ENCODE measurements at regions not wholly inside any gene's neighbourhood (a gene's known extent, or its start where the extent isn't known, plus 50 kb on each side); places are given as distances from the start of the nearest gene placed in this dataset.
A peak's percentile ranks its signal among the peaks of the same experiment; 100 is the strongest.

GRCh38 chrX:68909945-68910344 lies 81.1 kb downstream of the EFNB1 start:
- no peak overlapping the region for H3K27ac ChIP-seq (ENCODE audit: low read depth, low read length, severe bottlenecking)
- H3K4me3 ChIP-seq (ENCODE audit: extremely low read depth, insufficient read depth, low read length, poor library complexity, severe bottlenecking), result no peak overlapping the region
- H3K9me3 ChIP-seq (ENCODE audit: control insufficient read depth, low read length), result no peaks in the 10 kb centered on the region
- peaks cover 13% of the 10 kb centered on the region for H3K4me1 ChIP-seq (ENCODE audit: control insufficient read depth, insufficient read depth, low read length, poor library complexity, severe bottlenecking)
- H3K36me3 ChIP-seq (ENCODE audit: control insufficient read depth, insufficient read depth, low read length), result no peaks in the 10 kb centered on the region
- WGBS, 2 experiments (ENCODE audit: insufficient coverage in 2 of 2), result no CpG with 5 or more reads among the region's 2 CpGs

- H3K27ac ChIP-seq (ENCODE audit: low read depth, low read length, severe bottlenecking), result no peak overlapping the region
- H3K36me3 ChIP-seq (ENCODE audit: control insufficient read depth, insufficient read depth, low read length), result no peaks in the 10 kb centered on the region
- 89 to 100% methylated on average over 2 to 3 of the region's 5 CpGs for WGBS, 2 experiments (ENCODE audit: insufficient coverage in 2 of 2)
- H3K4me1 ChIP-seq (ENCODE audit: control insufficient read depth, insufficient read depth, low read length, poor library complexity, severe bottlenecking), result no peaks in the 10 kb centered on the region
- no peak overlapping the region for H3K4me3 ChIP-seq (ENCODE audit: extremely low read depth, insufficient read depth, low read length, poor library complexity, severe bottlenecking)
- no peaks in the 10 kb centered on the region for H3K9me3 ChIP-seq (ENCODE audit: control insufficient read depth, low read length)
These were observed 79.2 kb downstream of the EFNB1 start for GRCh38 chrX:68908071-68908470.

DNA sequence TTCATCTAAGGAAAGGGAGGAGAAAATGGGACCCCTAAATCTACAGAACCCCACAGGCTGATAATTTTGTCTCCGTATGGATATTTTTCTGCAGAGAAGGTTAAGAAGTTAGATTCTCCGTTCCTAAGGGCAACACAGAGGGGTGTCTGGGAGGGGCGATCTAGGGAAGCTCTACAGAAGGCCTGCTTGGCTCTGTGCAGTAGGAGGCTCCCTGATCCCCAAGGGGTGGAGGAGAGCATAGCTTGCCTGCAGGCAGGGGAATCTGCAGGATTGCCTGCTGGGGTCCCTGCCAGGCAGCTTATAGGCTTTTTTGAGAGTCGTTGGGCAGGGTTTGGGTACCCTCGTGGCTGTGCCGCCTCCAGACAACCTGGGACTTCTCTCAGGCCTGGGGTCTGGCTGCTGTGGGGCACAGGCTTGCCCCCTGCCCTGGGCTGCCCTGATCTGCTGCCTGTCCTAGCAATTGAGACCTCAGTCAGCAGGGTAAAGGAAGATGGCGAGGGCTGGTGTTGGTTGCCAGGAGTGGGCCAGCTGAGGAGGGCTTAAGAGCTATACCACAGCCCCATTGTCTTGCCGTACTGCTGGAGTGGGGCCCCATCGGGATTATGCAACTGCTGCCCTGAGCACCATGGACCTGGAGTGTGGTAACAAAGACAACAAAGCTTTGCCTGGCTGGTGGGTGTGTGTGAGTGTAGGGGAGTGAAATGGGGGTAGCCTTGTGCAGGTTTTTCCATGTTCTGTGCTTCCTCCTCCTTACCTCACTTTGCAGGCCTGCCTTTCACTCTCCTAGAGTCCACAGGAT lies 74.1 kb downstream of the EFNB1 start:
- H3K4me1 ChIP-seq (ENCODE audit: control insufficient read depth, insufficient read depth, low read length, poor library complexity, severe bottlenecking), result no peaks in the 10 kb centered on the region
- no peaks in the 10 kb centered on the region for H3K9me3 ChIP-seq (ENCODE audit: control insufficient read depth, low read length)
- 53 to 67% methylated on average over 3 to 4 of the region's 9 CpGs for WGBS, 2 experiments (ENCODE audit: insufficient coverage in 2 of 2)
- H3K36me3 ChIP-seq (ENCODE audit: control insufficient read depth, insufficient read depth, low read length), result no peaks in the 10 kb centered on the region
- H3K27ac ChIP-seq (ENCODE audit: low read depth, low read length, severe bottlenecking), result no peak overlapping the region
- no peak overlapping the region for H3K4me3 ChIP-seq (ENCODE audit: extremely low read depth, insufficient read depth, low read length, poor library complexity, severe bottlenecking)

- Histone ChIP-seq H3K4me1 (ENCODE audit: control insufficient read depth, insufficient read depth, low read length, poor library complexity, severe bottlenecking) (no peaks in the 10 kb centered on the region), H3K4me3 (ENCODE audit: extremely low read depth, insufficient read depth, low read length, poor library complexity, severe bottlenecking) (no peak overlapping the region), H3K36me3 (ENCODE audit: control insufficient read depth, insufficient read depth, low read length) (no peaks in the 10 kb centered on the region), H3K9me3 (ENCODE audit: control insufficient read depth, low read length) (no peaks in the 10 kb centered on the region), H3K27ac (ENCODE audit: low read depth, low read length, severe bottlenecking) (no peak overlapping the region)
- no CpG with 5 or more reads among the region's 3 CpGs for WGBS, 2 experiments (ENCODE audit: insufficient coverage in 2 of 2)
These were observed 72.7 kb downstream of the EFNB1 start for GRCh38 chrX:68901519-68901918.

DNA sequence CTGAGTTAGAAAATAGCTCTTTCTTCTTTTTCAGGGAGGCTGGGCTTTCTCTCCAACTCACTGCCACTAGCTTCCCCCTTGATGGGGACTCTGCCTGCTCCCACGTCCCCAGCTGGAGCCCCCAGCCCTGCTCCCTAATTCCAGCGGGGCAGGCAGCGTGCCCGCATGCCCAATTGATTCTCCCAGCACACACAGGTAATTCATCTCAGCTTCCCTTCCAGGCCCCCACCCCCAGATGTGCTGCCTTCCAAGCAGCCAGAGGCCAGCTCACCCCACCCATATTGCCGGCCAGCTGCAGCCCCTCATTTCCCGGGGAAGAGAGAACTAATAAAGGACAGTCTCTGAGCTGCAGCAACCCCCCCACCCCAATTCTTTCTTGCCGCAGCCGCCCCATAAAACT lies 69.8 kb downstream of the EFNB1 start:
- Histone ChIP-seq H3K9me3 (ENCODE audit: control insufficient read depth, low read length) (no peaks in the 10 kb centered on the region), H3K4me1 (ENCODE audit: control insufficient read depth, insufficient read depth, low read length, poor library complexity, severe bottlenecking) (peaks cover 14% of the 10 kb centered on the region), H3K4me3 (ENCODE audit: extremely low read depth, insufficient read depth, low read length, poor library complexity, severe bottlenecking) (no peak overlapping the region), H3K36me3 (ENCODE audit: control insufficient read depth, insufficient read depth, low read length) (no peaks in the 10 kb centered on the region), H3K27ac (ENCODE audit: low read depth, low read length, severe bottlenecking) (no peak overlapping the region)
- 71% methylated on average over 1 of the region's 8 CpGs; no CpG with 5 or more reads in 1 of the 2 experiments for WGBS, 2 experiments (ENCODE audit: insufficient coverage in 2 of 2)

- 75% methylated on average over 4 of the region's 8 CpGs; no CpG with 5 or more reads in 1 of the 2 experiments for WGBS, 2 experiments (ENCODE audit: insufficient coverage in 2 of 2)
- H3K4me3 ChIP-seq (ENCODE audit: extremely low read depth, insufficient read depth, low read length, poor library complexity, severe bottlenecking), result no peak overlapping the region
- no peaks in the 10 kb centered on the region for H3K9me3 ChIP-seq (ENCODE audit: control insufficient read depth, low read length)
- H3K27ac ChIP-seq (ENCODE audit: low read depth, low read length, severe bottlenecking), result no peak overlapping the region
- no peaks in the 10 kb centered on the region for H3K36me3 ChIP-seq (ENCODE audit: control insufficient read depth, insufficient read depth, low read length)
- peaks cover 18% of the 10 kb centered on the region for H3K4me1 ChIP-seq (ENCODE audit: control insufficient read depth, insufficient read depth, low read length, poor library complexity, severe bottlenecking)
These were observed 68.5 kb downstream of the EFNB1 start for GRCh38 chrX:68897118-68897945.

GRCh38 chrX:68896581-68896980 lies 67.8 kb downstream of the EFNB1 start:
- no CpG with 5 or more reads among the region's 6 CpGs for WGBS, 2 experiments (ENCODE audit: insufficient coverage in 2 of 2)
- Histone ChIP-seq H3K4me3 (ENCODE audit: extremely low read depth, insufficient read depth, low read length, poor library complexity, severe bottlenecking) (no peak overlapping the region), H3K27ac (ENCODE audit: low read depth, low read length, severe bottlenecking) (no peak overlapping the region), H3K4me1 (ENCODE audit: control insufficient read depth, insufficient read depth, low read length, poor library complexity, severe bottlenecking) (peaks cover 18% of the 10 kb centered on the region), H3K36me3 (ENCODE audit: control insufficient read depth, insufficient read depth, low read length) (no peaks in the 10 kb centered on the region), H3K9me3 (ENCODE audit: control insufficient read depth, low read length) (no peaks in the 10 kb centered on the region)

DNA sequence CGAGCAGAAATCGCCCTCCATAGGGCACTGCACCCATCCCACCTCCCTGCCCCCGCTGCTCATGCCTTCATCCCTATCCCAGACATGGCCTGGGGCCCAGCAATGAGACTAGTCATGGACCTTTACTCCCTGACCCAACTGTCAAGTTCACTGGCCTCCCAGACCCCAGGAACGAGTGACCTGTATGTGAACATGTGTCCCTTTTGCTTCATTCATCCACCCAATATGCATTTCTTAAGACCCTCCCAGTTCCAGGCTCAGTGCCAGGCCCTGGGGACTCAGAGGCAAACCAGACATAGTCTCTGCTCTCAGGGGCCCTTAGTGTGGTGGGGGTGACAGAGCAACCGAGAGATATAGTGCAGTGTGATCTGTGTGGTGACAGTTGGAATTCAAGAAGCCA lies 67.0 kb downstream of the EFNB1 start:
- Histone ChIP-seq H3K4me1 (ENCODE audit: control insufficient read depth, insufficient read depth, low read length, poor library complexity, severe bottlenecking) (peaks cover 18% of the 10 kb centered on the region), H3K27ac (ENCODE audit: low read depth, low read length, severe bottlenecking) (no peak overlapping the region), H3K36me3 (ENCODE audit: control insufficient read depth, insufficient read depth, low read length) (no peaks in the 10 kb centered on the region), H3K4me3 (ENCODE audit: extremely low read depth, insufficient read depth, low read length, poor library complexity, severe bottlenecking) (no peak overlapping the region), H3K9me3 (ENCODE audit: control insufficient read depth, low read length) (no peaks in the 10 kb centered on the region)
- WGBS, 2 experiments (ENCODE audit: insufficient coverage in 2 of 2), result 83% methylated on average over 2 of the region's 5 CpGs; no CpG with 5 or more reads in 1 of the 2 experiments

DNA sequence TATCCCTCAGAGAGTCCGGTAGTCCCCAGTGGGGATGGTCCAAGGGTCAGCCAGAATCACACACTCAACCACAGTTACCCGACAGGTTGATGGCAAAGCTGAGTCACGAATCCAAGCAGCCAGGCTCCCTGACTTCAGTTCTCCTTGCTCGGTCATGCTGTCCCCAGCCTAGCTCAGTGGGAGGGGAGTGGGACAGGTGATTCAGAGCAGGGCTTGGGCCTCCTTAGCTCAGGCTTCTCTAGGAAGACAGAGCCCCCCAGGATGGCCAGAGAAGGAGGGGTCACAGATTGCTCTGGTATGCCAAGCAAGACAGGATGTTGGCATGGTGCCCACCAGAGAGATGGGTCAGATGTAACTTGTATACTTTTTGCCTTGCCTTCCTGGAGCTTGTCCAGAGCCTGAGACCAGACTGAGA lies 66.5 kb downstream of the EFNB1 start:
- Histone ChIP-seq H3K9me3 (ENCODE audit: control insufficient read depth, low read length) (no peaks in the 10 kb centered on the region), H3K36me3 (ENCODE audit: control insufficient read depth, insufficient read depth, low read length) (no peaks in the 10 kb centered on the region), H3K4me3 (ENCODE audit: extremely low read depth, insufficient read depth, low read length, poor library complexity, severe bottlenecking) (no peak overlapping the region), H3K27ac (ENCODE audit: low read depth, low read length, severe bottlenecking) (peak overlapping the region; percentile 79), H3K4me1 (ENCODE audit: control insufficient read depth, insufficient read depth, low read length, poor library complexity, severe bottlenecking) (peaks cover 18% of the 10 kb centered on the region)
- 80% methylated on average over 2 of the region's 4 CpGs; no CpG with 5 or more reads in 1 of the 2 experiments for WGBS, 2 experiments (ENCODE audit: insufficient coverage in 2 of 2)

GRCh38 chrX:68894513-68895340 lies 65.9 kb downstream of the EFNB1 start:
- no peaks in the 10 kb centered on the region for H3K9me3 ChIP-seq (ENCODE audit: control insufficient read depth, low read length)
- peaks cover 18% of the 10 kb centered on the region for H3K4me1 ChIP-seq (ENCODE audit: control insufficient read depth, insufficient read depth, low read length, poor library complexity, severe bottlenecking)
- 20 to 24% methylated on average over 3 to 6 of the region's 49 CpGs for WGBS, 2 experiments (ENCODE audit: insufficient coverage in 2 of 2)
- no peaks in the 10 kb centered on the region for H3K36me3 ChIP-seq (ENCODE audit: control insufficient read depth, insufficient read depth, low read length)
- H3K27ac ChIP-seq (ENCODE audit: low read depth, low read length, severe bottlenecking), result peak overlapping the region; percentile 79
- H3K4me3 ChIP-seq (ENCODE audit: extremely low read depth, insufficient read depth, low read length, poor library complexity, severe bottlenecking), result no peak overlapping the region
